ENCODE measurements at regions not wholly inside any gene's neighbourhood (a gene's known extent, or its start where the extent isn't known, plus 50 kb on each side); places are given as distances from the start of the nearest gene placed in this dataset.

GRCh38 chr13:32924886-32925285 is 91.3 kb upstream of the KL start:
- no peak for TF ChIP-seq CTCF (IDR thresholded peaks at IDR 0.05; ENCODE audit: control insufficient read depth, extremely low read depth, insufficient read depth)
- no peak for DNase-seq (ENCODE audit: low read depth)
- H3K4me3 ChIP-seq (ENCODE audit: low read depth, low read length) = no peak overlapping the region

- TF ChIP-seq CTCF (IDR thresholded peaks at IDR 0.05; ENCODE audit: control insufficient read depth, extremely low read depth, insufficient read depth) = no peak
- H3K4me3 ChIP-seq (ENCODE audit: low read depth, low read length) = no peak overlapping the region
- DNase-seq (ENCODE audit: low read depth) = no peak
Observed at GRCh38 chr13:32925506-32925905, 90.7 kb upstream of the KL start.

GRCh38 chr13:32932376-32932775 is 83.8 kb upstream of the KL start:
- no peak overlapping the region for H3K4me3 ChIP-seq (ENCODE audit: low read depth, low read length)
- no peak for TF ChIP-seq CTCF (IDR thresholded peaks at IDR 0.05; ENCODE audit: control insufficient read depth, extremely low read depth, insufficient read depth)
- no peak for DNase-seq (ENCODE audit: low read depth)

- no peak overlapping the region for H3K4me3 ChIP-seq (ENCODE audit: low read depth, low read length)
- no peak for TF ChIP-seq CTCF (IDR thresholded peaks at IDR 0.05; ENCODE audit: control insufficient read depth, extremely low read depth, insufficient read depth)
- no peak for DNase-seq (ENCODE audit: low read depth)
Observed at GRCh38 chr13:32936716-32937115, 79.5 kb upstream of the KL start.

- TF ChIP-seq CTCF (IDR thresholded peaks at IDR 0.05; ENCODE audit: control insufficient read depth, extremely low read depth, insufficient read depth) = no peak
- DNase-seq (ENCODE audit: low read depth) = no peak
- H3K4me3 ChIP-seq (ENCODE audit: low read depth, low read length) = no peak overlapping the region
Observed at GRCh38 chr13:32938314-32938713, 77.9 kb upstream of the KL start.

GRCh38 chr13:32938907-32939306 is 77.3 kb upstream of the KL start:
- no peak overlapping the region for H3K4me3 ChIP-seq (ENCODE audit: low read depth, low read length)
- DNase-seq (ENCODE audit: low read depth) = no peak

More at GRCh38 chr13:32938907-32939306, 77.3 kb upstream of the KL start:
- TF ChIP-seq CTCF (IDR thresholded peaks at IDR 0.05; ENCODE audit: control insufficient read depth, extremely low read depth, insufficient read depth) = no peak
